Nephron (organoid): ENCODE measurements at regions not wholly inside any gene's neighbourhood (a gene's known extent, or its start where the extent isn't known, plus 50 kb on each side); places are given as distances from the start of the nearest gene placed in this dataset.

ENCODE experiments used
- H3K27ac Mint-ChIP-seq, 3 experiments: 2 replicates each; pipeline ENCODE4 v1.8.0; 2020; ENCODE audit warnings: mixed read lengths in 3 of 3, mild to moderate bottlenecking in 2 of 3, moderate library complexity in 1 of 3
- H3K27me3 Mint-ChIP-seq: 2 replicates; pipeline ENCODE4 v1.8.0; 2021; ENCODE audit warnings: low read depth, mild to moderate bottlenecking, moderate library complexity, mixed read lengths
- H3K36me3 Mint-ChIP-seq: 2 replicates; pipeline ENCODE4 v1.8.0; 2020; ENCODE audit warnings: low read depth, mixed read lengths
- H3K4me1 Mint-ChIP-seq: 2 replicates; pipeline ENCODE4 v1.8.0; 2020; ENCODE audit warnings: mixed read lengths
- H3K4me3 Mint-ChIP-seq, 3 experiments: 2 replicates each; pipeline ENCODE4 v1.8.0; 2020; ENCODE audit warnings: mild to moderate bottlenecking in 3 of 3, mixed read lengths in 3 of 3, moderate library complexity in 2 of 3
- H3K9me3 Mint-ChIP-seq: 2 replicates; pipeline ENCODE4 v1.8.0; 2020; ENCODE audit warnings: mixed read lengths
- CTCF ChIP-seq, 3 experiments: fragments of 200-600 bp; sonication (generic); IDR thresholded peaks; one replicate each; pipeline ENCODE4 v1.5.0; 2021; ENCODE audit warnings: antibody characterized with exemption in 3 of 3; ENCODE audit not compliant: unreplicated experiment in 3 of 3

GRCh38 chr19:28288572-28289264 is 924.2 kb downstream of the UQCRFS1 start:
- H3K36me3 Mint-ChIP-seq: no peaks in the 10 kb centered on the region
- peak overlapping the region; percentile 90 to 96 (median 94) for H3K27ac Mint-ChIP-seq
- no peak for TF ChIP-seq CTCF (IDR thresholded peaks at IDR 0.05; ENCODE audit: unreplicated experiment in 3 of 3)
- H3K4me3 Mint-ChIP-seq: peak overlapping the region in 1 of 3 experiments; percentile 26
- H3K27me3 Mint-ChIP-seq: peaks cover 19% of the 10 kb centered on the region
- H3K9me3 Mint-ChIP-seq: peaks cover 11% of the 10 kb centered on the region
- peaks cover 62% of the 10 kb centered on the region for H3K4me1 Mint-ChIP-seq

- Mint-ChIP-seq H3K4me1 (peaks cover 38% of the 10 kb centered on the region), H3K9me3 (peaks cover 14% of the 10 kb centered on the region), H3K36me3 (no peaks in the 10 kb centered on the region), H3K27ac (no peak overlapping the region), H3K4me3 (no peak overlapping the region), H3K27me3 (peaks cover 40% of the 10 kb centered on the region)
- no peak for TF ChIP-seq CTCF (IDR thresholded peaks at IDR 0.05; ENCODE audit: unreplicated experiment in 3 of 3)
Observed at GRCh38 chr19:28285917-28286316, 927.0 kb downstream of the UQCRFS1 start.

- Mint-ChIP-seq H3K27me3 (peaks cover 42% of the 10 kb centered on the region), H3K36me3 (no peaks in the 10 kb centered on the region), H3K4me1 (peaks cover 32% of the 10 kb centered on the region), H3K4me3 (no peak overlapping the region), H3K27ac (no peak overlapping the region), H3K9me3 (peaks cover 14% of the 10 kb centered on the region)
- TF ChIP-seq CTCF (IDR thresholded peaks at IDR 0.05; ENCODE audit: unreplicated experiment in 3 of 3): no peak
Observed at GRCh38 chr19:28285078-28285477, 927.9 kb downstream of the UQCRFS1 start.

- Mint-ChIP-seq H3K27me3 (peaks cover 46% of the 10 kb centered on the region), H3K27ac (no peak overlapping the region), H3K36me3 (no peaks in the 10 kb centered on the region), H3K4me3 (no peak overlapping the region), H3K4me1 (peaks cover 25% of the 10 kb centered on the region), H3K9me3 (peaks cover 14% of the 10 kb centered on the region)
- no peak for TF ChIP-seq CTCF (IDR thresholded peaks at IDR 0.05; ENCODE audit: unreplicated experiment in 3 of 3)
Observed at GRCh38 chr19:28284389-28284788, 928.6 kb downstream of the UQCRFS1 start.

GRCh38 chr19:28283592-28283991 is 929.4 kb downstream of the UQCRFS1 start:
- Mint-ChIP-seq H3K9me3 (peaks cover 14% of the 10 kb centered on the region), H3K36me3 (no peaks in the 10 kb centered on the region), H3K27ac (no peak overlapping the region), H3K27me3 (peaks cover 46% of the 10 kb centered on the region), H3K4me3 (no peak overlapping the region), H3K4me1 (peaks cover 17% of the 10 kb centered on the region)
- no peak for TF ChIP-seq CTCF (IDR thresholded peaks at IDR 0.05; ENCODE audit: unreplicated experiment in 3 of 3)

- TF ChIP-seq CTCF (IDR thresholded peaks at IDR 0.05; ENCODE audit: unreplicated experiment in 3 of 3): no peak
- Mint-ChIP-seq H3K4me3 (no peak overlapping the region), H3K9me3 (peaks cover 14% of the 10 kb centered on the region), H3K4me1 (no peaks in the 10 kb centered on the region), H3K27me3 (peaks cover 46% of the 10 kb centered on the region), H3K27ac (no peak overlapping the region), H3K36me3 (no peaks in the 10 kb centered on the region)
Observed at GRCh38 chr19:28281676-28282075, 931.3 kb downstream of the UQCRFS1 start.
